ENCODE measurements at regions not wholly inside any gene's neighbourhood (a gene's known extent, or its start where the extent isn't known, plus 50 kb on each side); places are given as distances from the start of the nearest gene placed in this dataset.

DNA sequence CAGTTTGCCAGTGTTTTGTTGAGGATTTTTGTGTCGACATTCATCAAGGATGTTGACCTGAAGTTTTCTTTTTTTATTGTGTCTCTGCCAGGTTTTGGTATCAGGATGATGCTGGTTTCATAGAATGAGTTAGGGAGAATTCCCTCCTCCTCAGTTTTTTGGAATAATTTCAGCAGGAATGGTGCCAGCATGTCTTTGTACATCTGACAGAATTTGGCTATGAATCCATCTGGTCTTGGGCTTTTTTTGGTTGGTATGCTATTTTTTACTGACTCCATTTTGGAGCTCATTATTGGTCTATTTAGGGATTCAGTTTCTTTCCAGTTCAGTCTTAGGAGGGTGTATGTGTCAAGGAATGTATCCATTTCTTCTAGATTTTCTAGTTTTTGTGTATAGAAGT, 320.0 kb upstream of the PPP2R3A start:
- intact Hi-C loops (cut with micrococcal nuclease; ENCODE audit: unreplicated experiment), result no loop called here
- H4K20me1 ChIP-seq (ENCODE audit: insufficient read depth, low read length), result no peaks in the 10 kb centered on the region
- no peak overlapping the region for H2AFZ ChIP-seq (ENCODE audit: low read length)
- no peaks in the 10 kb centered on the region for H3K9me3 ChIP-seq (ENCODE audit: low read length)
- no peak for DNase-seq (ENCODE audit: low spot score)
- no peak overlapping the region for H3K4me2 ChIP-seq (ENCODE audit: low read length)
- H3K9me2 ChIP-seq (ENCODE audit: insufficient read depth, low read length), result no peaks in the 10 kb centered on the region
- BruUV-seq (replicated peaks), result no TSS peak
- ChIA-PET POLR2A (no interaction called here), CTCF (ENCODE audit: unreplicated experiment) (no interaction called here)
- TF ChIP-seq CTCF (conservative IDR thresholded peaks at IDR 0.05; ENCODE audit: low read length) (no peak), EZH2phosphoT487 (IDR thresholded peaks at IDR 0.05; ENCODE audit: borderline replicate concordance, low read depth, low read length) (no peak)
- H3K4me1 ChIP-seq (ENCODE audit: insufficient read depth, low read length, poor library complexity, severe bottlenecking), result no peaks in the 10 kb centered on the region
- no peaks in the 10 kb centered on the region for H3K36me3 ChIP-seq (ENCODE audit: insufficient read depth, low read length)
- no peak overlapping the region for H3K27ac ChIP-seq (ENCODE audit: low read depth, low read length, poor library complexity, severe bottlenecking)
- no peak overlapping the region for H3K4me3 ChIP-seq (ENCODE audit: low read depth, low read length, poor library complexity, severe bottlenecking)
- no peaks in the 10 kb centered on the region for H3K79me2 ChIP-seq (ENCODE audit: insufficient read depth, low read depth, low read length)

GRCh38 chr3:135646873-135647272, 318.7 kb upstream of the PPP2R3A start:
- intact Hi-C loops (cut with micrococcal nuclease; ENCODE audit: unreplicated experiment), result no loop called here
- H3K36me3 ChIP-seq (ENCODE audit: insufficient read depth, low read length), result no peaks in the 10 kb centered on the region

GRCh38 chr3:135649361-135649760, 316.2 kb upstream of the PPP2R3A start:
- no peaks in the 10 kb centered on the region for H3K9me3 ChIP-seq (ENCODE audit: low read length)
- H3K9me2 ChIP-seq (ENCODE audit: insufficient read depth, low read length), result no peaks in the 10 kb centered on the region
- H3K4me2 ChIP-seq (ENCODE audit: low read length), result no peak overlapping the region
- no TSS peak for BruUV-seq (replicated peaks)
- no peaks in the 10 kb centered on the region for H3K79me2 ChIP-seq (ENCODE audit: insufficient read depth, low read depth, low read length)
- ChIA-PET POLR2A (no interaction called here), CTCF (ENCODE audit: unreplicated experiment) (no interaction called here)
- H3K4me3 ChIP-seq (ENCODE audit: low read depth, low read length, poor library complexity, severe bottlenecking), result no peak overlapping the region
- TF ChIP-seq EZH2phosphoT487 (IDR thresholded peaks at IDR 0.05; ENCODE audit: borderline replicate concordance, low read depth, low read length), result no peak
- no peak for TF ChIP-seq CTCF (conservative IDR thresholded peaks at IDR 0.05; ENCODE audit: low read length)
- H3K27ac ChIP-seq (ENCODE audit: low read depth, low read length, poor library complexity, severe bottlenecking), result no peak overlapping the region
- no peak overlapping the region for H2AFZ ChIP-seq (ENCODE audit: low read length)
- no peak for DNase-seq (ENCODE audit: low spot score)
- no peaks in the 10 kb centered on the region for H4K20me1 ChIP-seq (ENCODE audit: insufficient read depth, low read length)
- intact Hi-C loops (cut with micrococcal nuclease; ENCODE audit: unreplicated experiment), result no loop called here
- H3K4me1 ChIP-seq (ENCODE audit: insufficient read depth, low read length, poor library complexity, severe bottlenecking), result no peaks in the 10 kb centered on the region
- no peaks in the 10 kb centered on the region for H3K36me3 ChIP-seq (ENCODE audit: insufficient read depth, low read length)

More at GRCh38 chr3:135646873-135647272, 318.7 kb upstream of the PPP2R3A start:
- Histone ChIP-seq H3K4me2 (ENCODE audit: low read length) (no peak overlapping the region), H2AFZ (ENCODE audit: low read length) (no peak overlapping the region), H3K9me3 (ENCODE audit: low read length) (no peaks in the 10 kb centered on the region), H3K79me2 (ENCODE audit: insufficient read depth, low read depth, low read length) (no peaks in the 10 kb centered on the region), H3K4me1 (ENCODE audit: insufficient read depth, low read length, poor library complexity, severe bottlenecking) (no peaks in the 10 kb centered on the region), H3K9me2 (ENCODE audit: insufficient read depth, low read length) (no peaks in the 10 kb centered on the region), H4K20me1 (ENCODE audit: insufficient read depth, low read length) (no peaks in the 10 kb centered on the region), H3K4me3 (ENCODE audit: low read depth, low read length, poor library complexity, severe bottlenecking) (no peak overlapping the region), H3K27ac (ENCODE audit: low read depth, low read length, poor library complexity, severe bottlenecking) (no peak overlapping the region)
- CTCF ChIA-PET (ENCODE audit: unreplicated experiment), result no interaction called here
- no peak for DNase-seq (ENCODE audit: low spot score)
- POLR2A ChIA-PET, result no interaction called here
- BruUV-seq (replicated peaks), result no TSS peak
- TF ChIP-seq CTCF (conservative IDR thresholded peaks at IDR 0.05; ENCODE audit: low read length) (no peak), EZH2phosphoT487 (IDR thresholded peaks at IDR 0.05; ENCODE audit: borderline replicate concordance, low read depth, low read length) (no peak)

Measured in OCI-LY7 (cell line).